Vagina (tissue), 2 donors: ENCODE measurements at regions not wholly inside any gene's neighbourhood (a gene's known extent, or its start where the extent isn't known, plus 50 kb on each side); places are given as distances from the start of the nearest gene placed in this dataset.

Experiments used
- CTCF ChIP-seq, 3 experiments: fragments of 450-650 bp in 2 of 3; fragments of 200-600 bp in 1 of 3; sonication (generic) in 1 of 3; IDR thresholded peaks; one replicate each; pipeline ENCODE4 v1.5.1; 2017 to 2019; ENCODE audit warnings: antibody characterized with exemption in 3 of 3, mild to moderate bottlenecking in 2 of 3, moderate library complexity in 2 of 3
- POLR2AphosphoS5 ChIP-seq, 2 donors: sonication (generic); formaldehyde crosslinking; IDR thresholded peaks; one replicate each; pipeline ENCODE4 v1.9.0; 2017; ENCODE audit warnings: antibody characterized with exemption in 2 of 2, mild to moderate bottlenecking in 2 of 2, low read depth in 1 of 2; ENCODE audit not compliant: insufficient read depth in 1 of 2

DNA sequence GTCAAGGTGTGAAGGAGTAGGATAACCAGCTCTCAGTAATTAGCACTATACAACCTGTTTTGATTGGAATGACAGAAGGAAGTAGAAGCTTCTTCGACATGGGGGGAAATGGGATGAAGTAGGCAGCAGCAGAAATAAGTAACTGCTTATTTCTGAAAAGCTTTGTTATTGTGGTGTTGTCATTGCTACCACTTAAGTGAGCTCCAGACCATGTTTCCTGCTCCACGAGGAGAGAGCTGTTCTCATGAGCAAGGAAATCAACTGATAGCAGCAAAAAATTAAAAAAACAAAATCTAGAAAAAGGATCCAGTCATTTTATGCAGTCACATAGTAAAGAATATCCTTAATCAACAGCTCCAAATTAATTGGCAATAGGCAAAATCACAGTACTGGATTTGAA is 106.1 kb upstream of the TLL1 start:
- no peak for TF ChIP-seq POLR2AphosphoS5 (IDR thresholded peaks at IDR 0.05; ENCODE audit: insufficient read depth in 1 of 2, low read depth in 1 of 2)
- TF ChIP-seq CTCF (IDR thresholded peaks at IDR 0.05) = no peak
